Panc1 (cell line): ENCODE measurements at regions not wholly inside any gene's neighbourhood (a gene's known extent, or its start where the extent isn't known, plus 50 kb on each side); places are given as distances from the start of the nearest gene placed in this dataset.

Source experiments
- ATAC-seq: fragments of 200-7000 bp; cut with Tn5 transposase; 2 replicates; pipeline ENCODE4 v1.9.1; 2020; ENCODE audit warnings: mild to moderate bottlenecking, moderate library complexity
- BruUV-seq: library from RNA; stranded (reverse); fragments of 400-500 nt; replicated peaks from 2 replicates; lab custom pipeline; 2021; lab: Mats Ljungman, UMichigan
- CTCF ChIA-PET: fragments of 300-600 bp; sonication (Branson Sonifier 250); formaldehyde crosslinking; loops from one replicate; lab custom pipeline; 2022; ENCODE audit warnings: antibody characterized with exemption; lab: Charles Lee
- POLR2A ChIA-PET: fragments of 300-600 bp; sonication (Branson Sonifier 250); formaldehyde crosslinking; loops from one replicate; lab custom pipeline; 2022; ENCODE audit warnings: antibody characterized with exemption; lab: Charles Lee
- DNase-seq: peaks from one replicate; pipeline ENCODE4 v3.0.0-alpha.2; 2010; ENCODE audit warnings: low read depth, low spot score
- H3K27ac ChIP-seq: 2 replicates; pipeline ENCODE4 v1.5.1; 2011; ENCODE audit warnings: mild to moderate bottlenecking, low read length, inconsistent platforms
- H3K27me3 ChIP-seq: fragments of 200-500 bp; sonication (Bioruptor generic); 2 replicates; pipeline ENCODE4 v1.6.0; 2014; ENCODE audit warnings: low read length, inconsistent platforms; ENCODE audit not compliant: control insufficient read depth, insufficient read depth
- H3K36me3 ChIP-seq: fragments of 200-500 bp; sonication (Bioruptor generic); 2 replicates; pipeline ENCODE4 v1.5.1; 2014; ENCODE audit warnings: inconsistent platforms, mild to moderate bottlenecking, low read length, moderate library complexity; ENCODE audit not compliant: control insufficient read depth, insufficient read depth
- H3K4me1 ChIP-seq: 2 replicates; pipeline ENCODE4 v1.5.1; 2011; ENCODE audit warnings: inconsistent platforms, mild to moderate bottlenecking, low read length, moderate library complexity; ENCODE audit not compliant: control insufficient read depth, insufficient read depth
- H3K4me3 ChIP-seq, 2 experiments: 2 replicates each; pipeline ENCODE4 v1.5.1; 2011 to 2012; ENCODE audit warnings: low read depth in 2 of 2, low read length in 2 of 2, mild to moderate bottlenecking in 2 of 2, inconsistent platforms in 1 of 2, moderate library complexity in 1 of 2
- H3K9me3 ChIP-seq: fragments of 200-500 bp; sonication (Bioruptor generic); 2 replicates; pipeline ENCODE4 v1.5.1; 2014; ENCODE audit warnings: low read depth, mild to moderate bottlenecking, inconsistent platforms, low read length, moderate library complexity; ENCODE audit not compliant: control insufficient read depth, insufficient read depth
- CTCF ChIP-seq: fragments of 450-650 bp; IDR thresholded peaks from 2 replicates; pipeline ENCODE4 v1.5.1; 2017; ENCODE audit warnings: mild to moderate bottlenecking
- POLR2AphosphoS5 ChIP-seq: IDR thresholded peaks from 2 replicates; pipeline ENCODE4 v1.6.1; 2012; ENCODE audit warnings: mild to moderate bottlenecking, low read depth, low read length, moderate library complexity
- REST ChIP-seq, 2 experiments: IDR thresholded peaks; 2 replicates each; pipeline ENCODE4 v1.6.1; 2011 to 2012; ENCODE audit warnings: low read depth in 2 of 2, control low read depth in 1 of 2, low read length in 1 of 2, mild to moderate bottlenecking in 1 of 2, moderate library complexity in 1 of 2; ENCODE audit not compliant: insufficient read depth in 1 of 2
- SIN3A ChIP-seq: IDR thresholded peaks from 2 replicates; pipeline ENCODE4 v1.6.1; 2012; ENCODE audit warnings: low read depth, mild to moderate bottlenecking, low read length, moderate library complexity, borderline replicate concordance; ENCODE audit not compliant: insufficient read depth
- TCF7L2 ChIP-seq: IDR thresholded peaks from 2 replicates; pipeline ENCODE4 v1.6.1; 2011; ENCODE audit warnings: mild to moderate bottlenecking, low read depth, low read length, inconsistent platforms
- in situ Hi-C: cut with HindIII; loops from 2 replicates; pipeline ENCODE4 v1.10.0; 2016; ENCODE audit warnings: low sequenced_read_pairs, low pct_unique_long_range_greater_than_20kb
- intact Hi-C: fragments of 100-400 bp; cut with micrococcal nuclease; formaldehyde crosslinking; loops from one replicate; pipeline ENCODE4 v1.10.0; 2022; ENCODE audit not compliant: unreplicated experiment

DNA sequence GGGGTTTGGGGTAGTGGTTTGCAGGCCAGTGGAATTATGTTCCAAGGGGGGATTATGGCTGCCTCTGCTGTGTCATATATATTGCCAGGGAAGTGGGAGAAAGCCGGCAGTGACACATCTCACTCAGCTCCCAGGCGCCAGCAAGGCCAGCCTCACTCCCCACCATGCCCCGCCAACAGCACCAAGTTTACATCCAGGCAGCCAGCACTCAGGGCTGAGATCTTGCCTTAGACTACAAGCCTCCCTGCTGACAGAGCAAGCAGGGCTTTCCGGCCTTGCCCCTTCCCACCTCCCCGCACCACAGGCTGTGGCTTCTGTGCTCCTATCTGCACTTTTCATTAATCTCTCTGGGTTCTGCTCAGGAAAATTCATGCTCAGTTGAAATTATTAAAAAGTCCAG, 385.1 kb downstream of the MZT1 start:
- POLR2A ChIA-PET = no interaction called here
- no peak overlapping the region for H3K27ac ChIP-seq
- H3K9me3 ChIP-seq = no peaks in the 10 kb centered on the region
- no peak overlapping the region for H3K4me3 ChIP-seq
- H3K36me3 ChIP-seq = no peaks in the 10 kb centered on the region
- no peaks in the 10 kb centered on the region for H3K27me3 ChIP-seq
- DNase-seq (no peak), ATAC-seq (no peak)
- H3K4me1 ChIP-seq = no peaks in the 10 kb centered on the region
- intact Hi-C loops = no loop called here
- TF ChIP-seq SIN3A = no peak
- no peak for TF ChIP-seq TCF7L2
- no peak for TF ChIP-seq CTCF
- TF ChIP-seq REST (IDR thresholded peaks at IDR 0.05; ENCODE audit: insufficient read depth in 1 of 2, low read depth in 2 of 2, low read length in 1 of 2) = no peak
- TF ChIP-seq POLR2AphosphoS5 = no peak
- in situ Hi-C loops = no loop called here
- BruUV-seq = no TSS peak
- CTCF ChIA-PET = no interaction called here

- Histone ChIP-seq H3K36me3 (no peaks in the 10 kb centered on the region), H3K9me3 (no peaks in the 10 kb centered on the region), H3K4me1 (no peaks in the 10 kb centered on the region), H3K27me3 (no peaks in the 10 kb centered on the region), H3K4me3 (no peak overlapping the region), H3K27ac (no peak overlapping the region)
- no TSS peak for BruUV-seq
- ATAC-seq = no peak
- intact Hi-C loops (no loop called here), in situ Hi-C loops (no loop called here)
- POLR2A ChIA-PET = no interaction called here
- no peak for DNase-seq
- TF ChIP-seq TCF7L2 (no peak), POLR2AphosphoS5 (no peak), REST (IDR thresholded peaks at IDR 0.05; ENCODE audit: insufficient read depth in 1 of 2, low read depth in 2 of 2, low read length in 1 of 2) (no peak)
- CTCF ChIA-PET = no interaction called here
Measured at GRCh38 chr13:72341904-72342303, 385.5 kb downstream of the MZT1 start.
